ENCODE measurements at regions not wholly inside any gene's neighbourhood (a gene's known extent, or its start where the extent isn't known, plus 50 kb on each side); places are given as distances from the start of the nearest gene placed in this dataset.

DNA sequence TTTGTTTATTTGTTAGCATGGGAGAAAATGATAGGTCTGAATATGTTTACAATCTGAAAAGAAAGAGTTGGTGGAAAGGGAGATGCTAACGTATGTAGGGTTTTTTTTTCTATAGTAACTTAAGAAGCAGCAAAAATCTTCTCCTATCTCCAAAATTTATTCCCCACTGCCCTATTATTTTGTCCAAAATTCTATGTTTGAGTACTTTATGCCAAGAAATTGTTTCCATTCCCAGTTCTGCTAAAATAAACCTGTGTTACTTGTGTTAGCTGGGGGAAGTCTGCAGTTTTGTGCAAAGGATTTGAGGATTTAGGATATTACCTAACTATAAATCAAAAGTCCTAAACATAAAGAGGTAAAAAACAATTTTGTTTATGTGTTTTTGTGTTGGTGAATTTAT lies 2770.4 kb upstream of the PCDH20 start:
- TF ChIP-seq, protein P1, sequence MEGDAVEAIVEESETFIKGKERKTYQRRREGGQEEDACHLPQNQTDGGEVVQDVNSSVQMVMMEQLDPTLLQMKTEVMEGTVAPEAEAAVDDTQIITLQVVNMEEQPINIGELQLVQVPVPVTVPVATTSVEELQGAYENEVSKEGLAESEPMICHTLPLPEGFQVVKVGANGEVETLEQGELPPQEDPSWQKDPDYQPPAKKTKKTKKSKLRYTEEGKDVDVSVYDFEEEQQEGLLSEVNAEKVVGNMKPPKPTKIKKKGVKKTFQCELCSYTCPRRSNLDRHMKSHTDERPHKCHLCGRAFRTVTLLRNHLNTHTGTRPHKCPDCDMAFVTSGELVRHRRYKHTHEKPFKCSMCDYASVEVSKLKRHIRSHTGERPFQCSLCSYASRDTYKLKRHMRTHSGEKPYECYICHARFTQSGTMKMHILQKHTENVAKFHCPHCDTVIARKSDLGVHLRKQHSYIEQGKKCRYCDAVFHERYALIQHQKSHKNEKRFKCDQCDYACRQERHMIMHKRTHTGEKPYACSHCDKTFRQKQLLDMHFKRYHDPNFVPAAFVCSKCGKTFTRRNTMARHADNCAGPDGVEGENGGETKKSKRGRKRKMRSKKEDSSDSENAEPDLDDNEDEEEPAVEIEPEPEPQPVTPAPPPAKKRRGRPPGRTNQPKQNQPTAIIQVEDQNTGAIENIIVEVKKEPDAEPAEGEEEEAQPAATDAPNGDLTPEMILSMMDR (IDR thresholded peaks at IDR 0.05) = no peak
- TF ChIP-seq EP300 (IDR thresholded peaks at IDR 0.05) (no peak), POLR2A (IDR thresholded peaks at IDR 0.05) (no peak)

All from ovary (tissue), 3 donors.